Neural progenitor cell (in vitro differentiated cells): ENCODE measurements at regions not wholly inside any gene's neighbourhood (a gene's known extent, or its start where the extent isn't known, plus 50 kb on each side); places are given as distances from the start of the nearest gene placed in this dataset.

Experiments used
- DNase-seq: peaks from one replicate; pipeline ENCODE4 v3.0.0-alpha.2; 2016; ENCODE audit warnings: low spot score
- H2AFZ ChIP-seq: fragments of 200-600 bp; sonication (generic); replicated peaks from 2 replicates; pipeline ENCODE4 v1.6.1; 2016; ENCODE audit warnings: antibody characterized with exemption
- H3F3A ChIP-seq: fragments of 200-600 bp; sonication (generic); 2 replicates; pipeline ENCODE4 v1.6.1; 2016; ENCODE audit warnings: antibody characterized with exemption, low read depth
- H3K27ac ChIP-seq: fragments of 200-600 bp; sonication (generic); 2 replicates; pipeline ENCODE4 v1.5.1; 2016; ENCODE audit warnings: mild to moderate bottlenecking
- H3K27me3 ChIP-seq: fragments of 200-600 bp; sonication (generic); 2 replicates; pipeline ENCODE4 v1.6.1; 2016; ENCODE audit warnings: mild to moderate bottlenecking, moderate library complexity
- H3K36me3 ChIP-seq: fragments of 200-600 bp; sonication (generic); 2 replicates; pipeline ENCODE4 v1.5.1; 2016
- H3K4me1 ChIP-seq: fragments of 200-600 bp; sonication (generic); 2 replicates; pipeline ENCODE4 v1.6.1; 2016; ENCODE audit warnings: mixed run types
- H3K4me2 ChIP-seq: fragments of 200-600 bp; sonication (generic); 2 replicates; pipeline ENCODE4 v1.6.1; 2016
- H3K4me3 ChIP-seq: fragments of 200-600 bp; sonication (generic); 2 replicates; pipeline ENCODE4 v1.5.1; 2016
- H3K79me2 ChIP-seq: fragments of 200-600 bp; sonication (generic); 2 replicates; pipeline ENCODE4 v1.6.1; 2016; ENCODE audit warnings: low read depth
- H3K9ac ChIP-seq: fragments of 200-600 bp; sonication (generic); 2 replicates; pipeline ENCODE4 v1.6.1; 2016
- H3K9me3 ChIP-seq: fragments of 200-600 bp; sonication (generic); 2 replicates; pipeline ENCODE4 v1.5.1; 2016; ENCODE audit warnings: low read depth
- H4K20me1 ChIP-seq: fragments of 200-600 bp; sonication (generic); 2 replicates; pipeline ENCODE4 v1.6.1; 2016; ENCODE audit warnings: low read depth
- H3K27ac Mint-ChIP-seq: 3 replicates; pipeline ENCODE4 v1.8.0; 2021; ENCODE audit warnings: mixed read lengths
- H3K27me3 Mint-ChIP-seq: 2 replicates; pipeline ENCODE4 v1.8.0; 2022; ENCODE audit warnings: low read depth, mild to moderate bottlenecking, inconsistent platforms, moderate library complexity, mixed read lengths; ENCODE audit not compliant: insufficient read depth
- H3K36me3 Mint-ChIP-seq: 3 replicates; pipeline ENCODE4 v1.8.0; 2021; ENCODE audit warnings: mixed read lengths
- H3K4me1 Mint-ChIP-seq: 3 replicates; pipeline ENCODE4 v1.8.0; 2021; ENCODE audit warnings: mixed read lengths
- H3K4me3 Mint-ChIP-seq: 3 replicates; pipeline ENCODE4 v1.8.0; 2021; ENCODE audit warnings: mild to moderate bottlenecking, moderate library complexity, mixed read lengths
- H3K9me3 Mint-ChIP-seq: 3 replicates; pipeline ENCODE4 v1.8.0; 2020; ENCODE audit warnings: mixed read lengths
- CTCF ChIP-seq: fragments of 200-600 bp; sonication (generic); IDR thresholded peaks from 2 replicates; pipeline ENCODE4 v1.5.1; 2017; ENCODE audit warnings: antibody characterized with exemption, mild to moderate bottlenecking
- EZH2 ChIP-seq: fragments of 200-600 bp; sonication (generic); IDR thresholded peaks from 2 replicates; pipeline ENCODE4 v1.6.1; 2017; ENCODE audit warnings: antibody characterized with exemption, mild to moderate bottlenecking, moderate library complexity
- EZH2phosphoT487 ChIP-seq: fragments of 200-600 bp; sonication (generic); IDR thresholded peaks from 2 replicates; pipeline ENCODE4 v1.6.1; 2017; ENCODE audit warnings: antibody characterized with exemption

- H4K20me1 ChIP-seq = no peaks in the 10 kb centered on the region
Observed at GRCh38 chr6:82551831-82552230, 188.2 kb downstream of the TPBG start.

DNA sequence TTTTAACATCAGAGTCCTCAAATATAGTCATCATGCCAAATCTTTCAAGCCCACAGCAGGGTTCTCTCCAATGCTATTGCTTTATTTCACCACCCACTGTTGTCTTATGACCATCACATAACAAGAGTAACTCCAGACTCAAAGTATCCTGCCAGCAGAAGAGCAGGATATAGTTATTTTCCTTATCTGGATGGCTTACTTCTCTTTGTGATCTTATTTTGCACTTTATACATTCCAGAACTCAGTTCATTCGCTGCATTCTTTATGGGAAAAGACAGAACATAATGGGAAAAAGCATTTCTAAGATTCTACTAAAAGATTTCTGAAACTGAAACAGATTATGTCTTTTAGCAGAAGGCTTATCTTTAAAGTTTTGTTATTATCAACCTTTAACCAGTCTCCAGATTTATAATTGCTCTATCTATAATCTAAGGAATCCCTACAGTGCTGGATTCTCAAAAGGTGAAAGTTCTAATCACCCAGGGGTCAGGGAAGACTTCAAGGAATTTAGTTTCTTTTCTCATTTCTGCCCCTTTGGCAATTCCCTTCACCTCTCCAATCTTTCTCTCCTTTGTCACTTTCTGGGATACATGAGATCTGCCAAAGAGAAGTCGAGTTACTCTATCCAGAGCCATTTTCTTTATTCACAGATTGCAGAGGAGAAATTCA, 190.4 kb downstream of the TPBG start:
- Mint-ChIP-seq H3K27ac (no peak overlapping the region), H3K4me3 (no peak overlapping the region), H3K4me1 (peaks cover 25% of the 10 kb centered on the region), H3K27me3 (no peaks in the 10 kb centered on the region), H3K36me3 (peaks cover 9% of the 10 kb centered on the region), H3K9me3 (peaks cover 27% of the 10 kb centered on the region)
- H3K27me3 ChIP-seq = no peaks in the 10 kb centered on the region
- peaks cover 8% of the 10 kb centered on the region for H3F3A ChIP-seq
- H3K4me1 ChIP-seq = peaks cover 19% of the 10 kb centered on the region
- no peaks in the 10 kb centered on the region for H3K36me3 ChIP-seq
- H2AFZ ChIP-seq = peak overlapping the region; percentile 7
- no peak overlapping the region for H3K9ac ChIP-seq
- H4K20me1 ChIP-seq = no peaks in the 10 kb centered on the region
- peak overlapping the region; percentile 50 for H3K27ac ChIP-seq
- H3K9me3 ChIP-seq = no peaks in the 10 kb centered on the region
- H3K4me2 ChIP-seq = no peak overlapping the region
- H3K79me2 ChIP-seq = no peaks in the 10 kb centered on the region
- DNase-seq = no peak
- TF ChIP-seq EZH2phosphoT487 (no peak), CTCF (no peak), EZH2 (no peak)
- H3K4me3 ChIP-seq = no peak overlapping the region

More at GRCh38 chr6:82551831-82552230, 188.2 kb downstream of the TPBG start:
- Histone ChIP-seq H3K4me1 (peaks cover 19% of the 10 kb centered on the region), H3K4me2 (no peak overlapping the region), H3K27ac (no peak overlapping the region), H3F3A (peaks cover 8% of the 10 kb centered on the region), H3K9ac (no peak overlapping the region), H3K9me3 (no peaks in the 10 kb centered on the region), H3K36me3 (no peaks in the 10 kb centered on the region), H3K4me3 (no peak overlapping the region), H2AFZ (no peak overlapping the region), H3K27me3 (no peaks in the 10 kb centered on the region), H3K79me2 (no peaks in the 10 kb centered on the region)
- Mint-ChIP-seq H3K27me3 (peaks cover 2% of the 10 kb centered on the region), H3K27ac (no peak overlapping the region), H3K4me3 (no peak overlapping the region), H3K4me1 (peaks cover 22% of the 10 kb centered on the region), H3K36me3 (peaks cover 4% of the 10 kb centered on the region), H3K9me3 (peaks cover 29% of the 10 kb centered on the region)
- no peak for DNase-seq
- no peak for TF ChIP-seq EZH2phosphoT487
- no peak for TF ChIP-seq CTCF
- TF ChIP-seq EZH2 = no peak

GRCh38 chr6:82554666-82555065, 191.0 kb downstream of the TPBG start:
- Mint-ChIP-seq H3K27me3 (no peaks in the 10 kb centered on the region), H3K9me3 (peaks cover 22% of the 10 kb centered on the region), H3K27ac (no peak overlapping the region), H3K4me1 (peaks cover 25% of the 10 kb centered on the region), H3K36me3 (peaks cover 9% of the 10 kb centered on the region), H3K4me3 (no peak overlapping the region)
- no peaks in the 10 kb centered on the region for H4K20me1 ChIP-seq
- peak overlapping the region; percentile 50 for H3K27ac ChIP-seq
- TF ChIP-seq EZH2phosphoT487 (no peak), CTCF (no peak), EZH2 (no peak)
- no peak overlapping the region for H3K4me2 ChIP-seq
- H3K4me3 ChIP-seq = no peak overlapping the region
- peaks cover 19% of the 10 kb centered on the region for H3K4me1 ChIP-seq
- peaks cover 8% of the 10 kb centered on the region for H3F3A ChIP-seq
- H3K9ac ChIP-seq = no peak overlapping the region
- H2AFZ ChIP-seq = peak overlapping the region; percentile 7
- no peaks in the 10 kb centered on the region for H3K79me2 ChIP-seq
- DNase-seq = no peak
- H3K9me3 ChIP-seq = no peaks in the 10 kb centered on the region
- H3K27me3 ChIP-seq = no peaks in the 10 kb centered on the region
- no peaks in the 10 kb centered on the region for H3K36me3 ChIP-seq
